ENCODE measurements at regions not wholly inside any gene's neighbourhood (a gene's known extent, or its start where the extent isn't known, plus 50 kb on each side); places are given as distances from the start of the nearest gene placed in this dataset.

DNA sequence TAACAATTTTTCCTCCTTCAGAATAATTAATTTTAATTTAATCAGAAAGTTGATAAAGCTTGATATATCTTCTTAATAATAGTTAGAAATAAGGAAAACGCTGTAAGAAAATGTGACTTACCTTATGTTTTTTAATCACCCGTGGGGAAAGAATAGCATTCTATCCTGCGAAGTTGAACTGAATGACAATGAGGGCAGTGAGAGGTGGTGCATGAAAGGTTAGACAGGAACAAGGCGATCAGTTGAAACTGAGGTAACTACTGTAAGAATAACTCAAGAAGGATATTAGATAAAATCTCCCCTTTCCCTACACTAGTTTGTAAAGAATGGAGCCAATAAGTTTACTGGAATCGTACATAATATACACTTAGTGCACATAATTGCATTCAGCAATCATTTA, 655.0 kb upstream of the NCAM2 start:
- H3K36me3 Mint-ChIP-seq (ENCODE audit: low read depth, unreplicated experiment): no peaks in the 10 kb centered on the region
- Histone ChIP-seq H3K4me2 (ENCODE audit: low read length) (no peak overlapping the region), H3K4me1 (ENCODE audit: insufficient read depth, low read length) (no peaks in the 10 kb centered on the region), H2AFZ (ENCODE audit: low read depth, low read length) (no peak overlapping the region), H3K27me3 (ENCODE audit: insufficient read depth, low read length) (no peaks in the 10 kb centered on the region), H3K4me3 (ENCODE audit: insufficient read depth, low read depth, low read length) (no peak overlapping the region), H3K9ac (ENCODE audit: low read length) (no peak overlapping the region), H4K20me1 (ENCODE audit: insufficient read depth, low read length) (no peaks in the 10 kb centered on the region), H3K9me3 (ENCODE audit: insufficient read depth, low read depth, low read length) (peaks cover 4% of the 10 kb centered on the region), H3K79me2 (ENCODE audit: insufficient read depth, low read length) (no peaks in the 10 kb centered on the region), H3K36me3 (ENCODE audit: insufficient read depth, low read length) (no peaks in the 10 kb centered on the region), H3K27ac (ENCODE audit: low read depth, low read length) (no peak overlapping the region)
- FAIRE-seq (no peak), DNase-seq (ENCODE audit: low read depth) (no peak)
- peaks cover 4% of the 10 kb centered on the region for H3K9me3 Mint-ChIP-seq (ENCODE audit: unreplicated experiment)
- H3K4me3 Mint-ChIP-seq (ENCODE audit: unreplicated experiment): no peak overlapping the region
- no peaks in the 10 kb centered on the region for H3K27me3 Mint-ChIP-seq (ENCODE audit: low read depth, unreplicated experiment)
- no peaks in the 10 kb centered on the region for H3K4me1 Mint-ChIP-seq (ENCODE audit: low read depth, unreplicated experiment)
- no peak overlapping the region for H3K27ac Mint-ChIP-seq (ENCODE audit: unreplicated experiment)
- no peak for TF ChIP-seq EZH2 (IDR thresholded peaks at IDR 0.05; ENCODE audit: insufficient read depth, low read length)
- TF ChIP-seq, protein P1, sequence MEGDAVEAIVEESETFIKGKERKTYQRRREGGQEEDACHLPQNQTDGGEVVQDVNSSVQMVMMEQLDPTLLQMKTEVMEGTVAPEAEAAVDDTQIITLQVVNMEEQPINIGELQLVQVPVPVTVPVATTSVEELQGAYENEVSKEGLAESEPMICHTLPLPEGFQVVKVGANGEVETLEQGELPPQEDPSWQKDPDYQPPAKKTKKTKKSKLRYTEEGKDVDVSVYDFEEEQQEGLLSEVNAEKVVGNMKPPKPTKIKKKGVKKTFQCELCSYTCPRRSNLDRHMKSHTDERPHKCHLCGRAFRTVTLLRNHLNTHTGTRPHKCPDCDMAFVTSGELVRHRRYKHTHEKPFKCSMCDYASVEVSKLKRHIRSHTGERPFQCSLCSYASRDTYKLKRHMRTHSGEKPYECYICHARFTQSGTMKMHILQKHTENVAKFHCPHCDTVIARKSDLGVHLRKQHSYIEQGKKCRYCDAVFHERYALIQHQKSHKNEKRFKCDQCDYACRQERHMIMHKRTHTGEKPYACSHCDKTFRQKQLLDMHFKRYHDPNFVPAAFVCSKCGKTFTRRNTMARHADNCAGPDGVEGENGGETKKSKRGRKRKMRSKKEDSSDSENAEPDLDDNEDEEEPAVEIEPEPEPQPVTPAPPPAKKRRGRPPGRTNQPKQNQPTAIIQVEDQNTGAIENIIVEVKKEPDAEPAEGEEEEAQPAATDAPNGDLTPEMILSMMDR (IDR thresholded peaks at IDR 0.05; ENCODE audit: insufficient read depth, low read depth, low read length): no peak

DNA sequence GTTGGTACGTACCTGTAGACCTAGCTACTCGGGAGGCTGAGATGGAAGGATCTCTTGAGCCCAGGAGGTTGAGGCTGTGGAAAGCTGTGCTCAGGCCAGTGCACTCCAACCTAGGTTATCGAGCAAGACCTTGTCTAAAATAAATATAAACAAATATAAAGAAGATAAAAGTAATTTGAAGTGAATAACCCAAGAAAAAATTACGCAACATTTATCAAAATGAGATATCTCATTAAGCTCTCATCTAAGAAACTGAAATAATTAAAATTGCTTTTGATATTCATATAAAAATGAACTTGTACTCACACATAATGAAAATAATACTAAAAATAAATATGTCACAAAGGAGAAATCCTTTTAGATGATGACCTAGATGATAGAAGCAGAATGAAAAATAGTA, 647.1 kb upstream of the NCAM2 start:
- Mint-ChIP-seq H3K36me3 (ENCODE audit: low read depth, unreplicated experiment) (no peaks in the 10 kb centered on the region), H3K9me3 (ENCODE audit: unreplicated experiment) (no peaks in the 10 kb centered on the region), H3K4me1 (ENCODE audit: low read depth, unreplicated experiment) (no peaks in the 10 kb centered on the region), H3K27ac (ENCODE audit: unreplicated experiment) (no peak overlapping the region), H3K27me3 (ENCODE audit: low read depth, unreplicated experiment) (no peaks in the 10 kb centered on the region), H3K4me3 (ENCODE audit: unreplicated experiment) (no peak overlapping the region)
- Histone ChIP-seq H3K9me3 (ENCODE audit: insufficient read depth, low read depth, low read length) (peaks cover 10% of the 10 kb centered on the region), H3K36me3 (ENCODE audit: insufficient read depth, low read length) (no peaks in the 10 kb centered on the region), H3K79me2 (ENCODE audit: insufficient read depth, low read length) (no peaks in the 10 kb centered on the region), H3K4me1 (ENCODE audit: insufficient read depth, low read length) (no peaks in the 10 kb centered on the region), H3K9ac (ENCODE audit: low read length) (no peak overlapping the region), H3K4me2 (ENCODE audit: low read length) (no peak overlapping the region), H3K27me3 (ENCODE audit: insufficient read depth, low read length) (no peaks in the 10 kb centered on the region), H3K27ac (ENCODE audit: low read depth, low read length) (no peak overlapping the region), H3K4me3 (ENCODE audit: insufficient read depth, low read depth, low read length) (no peak overlapping the region), H2AFZ (ENCODE audit: low read depth, low read length) (no peak overlapping the region), H4K20me1 (ENCODE audit: insufficient read depth, low read length) (no peaks in the 10 kb centered on the region)
- TF ChIP-seq EZH2 (IDR thresholded peaks at IDR 0.05; ENCODE audit: insufficient read depth, low read length): no peak
- TF ChIP-seq, protein P1 (IDR thresholded peaks at IDR 0.05; ENCODE audit: insufficient read depth, low read depth, low read length): no peak
- no peak for FAIRE-seq
- no peak for DNase-seq (ENCODE audit: low read depth)

DNA sequence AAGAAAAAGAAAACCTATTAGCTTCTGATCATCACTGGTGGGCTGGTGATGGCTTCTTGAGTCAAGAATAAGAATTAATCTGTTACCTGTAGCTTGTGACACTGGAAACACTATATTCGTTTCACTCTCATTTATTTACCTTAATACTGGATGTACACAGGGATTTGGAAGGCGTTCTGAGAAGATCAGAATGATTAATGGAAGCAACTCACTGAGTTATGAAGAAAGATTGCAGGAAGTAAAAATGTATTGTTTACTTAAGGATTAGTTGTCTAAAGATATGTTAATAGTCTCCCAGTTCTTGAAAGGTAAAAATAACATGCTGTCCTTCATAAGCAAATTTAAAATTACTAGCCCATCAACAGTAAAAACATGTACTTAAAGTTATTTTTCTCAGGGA, 644.9 kb upstream of the NCAM2 start:
- Histone ChIP-seq H3K36me3 (ENCODE audit: insufficient read depth, low read length) (no peaks in the 10 kb centered on the region), H3K4me3 (ENCODE audit: insufficient read depth, low read depth, low read length) (no peak overlapping the region), H3K4me1 (ENCODE audit: insufficient read depth, low read length) (no peaks in the 10 kb centered on the region), H3K27me3 (ENCODE audit: insufficient read depth, low read length) (no peaks in the 10 kb centered on the region), H3K4me2 (ENCODE audit: low read length) (no peak overlapping the region), H2AFZ (ENCODE audit: low read depth, low read length) (no peak overlapping the region), H3K27ac (ENCODE audit: low read depth, low read length) (no peak overlapping the region), H3K9me3 (ENCODE audit: insufficient read depth, low read depth, low read length) (peaks cover 6% of the 10 kb centered on the region), H3K9ac (ENCODE audit: low read length) (no peak overlapping the region), H3K79me2 (ENCODE audit: insufficient read depth, low read length) (no peaks in the 10 kb centered on the region), H4K20me1 (ENCODE audit: insufficient read depth, low read length) (no peaks in the 10 kb centered on the region)
- FAIRE-seq: no peak
- no peak for TF ChIP-seq EZH2 (IDR thresholded peaks at IDR 0.05; ENCODE audit: insufficient read depth, low read length)
- TF ChIP-seq, protein P1 (IDR thresholded peaks at IDR 0.05; ENCODE audit: insufficient read depth, low read depth, low read length): no peak
- Mint-ChIP-seq H3K4me3 (ENCODE audit: unreplicated experiment) (no peak overlapping the region), H3K9me3 (ENCODE audit: unreplicated experiment) (no peaks in the 10 kb centered on the region), H3K27ac (ENCODE audit: unreplicated experiment) (no peak overlapping the region), H3K4me1 (ENCODE audit: low read depth, unreplicated experiment) (no peaks in the 10 kb centered on the region), H3K27me3 (ENCODE audit: low read depth, unreplicated experiment) (no peaks in the 10 kb centered on the region), H3K36me3 (ENCODE audit: low read depth, unreplicated experiment) (no peaks in the 10 kb centered on the region)
- no peak for DNase-seq (ENCODE audit: low read depth)

All from astrocyte (in vitro differentiated cells and primary cell).